GM10266 (cell line): ENCODE measurements at regions not wholly inside any gene's neighbourhood (a gene's known extent, or its start where the extent isn't known, plus 50 kb on each side); places are given as distances from the start of the nearest gene placed in this dataset.

Experiments used
- DNase-seq: peaks from one replicate; pipeline ENCODE4 v3.0.0; 2012; ENCODE audit errors: extremely low spot score
- CTCF ChIP-seq: IDR thresholded peaks from 2 replicates; pipeline ENCODE4 v1.5.1; 2012; ENCODE audit warnings: mild to moderate bottlenecking, low read depth; ENCODE audit not compliant: control insufficient read depth, insufficient read depth; ENCODE audit errors: missing control alignments

GRCh38 chr3:79878708-79879107 is 110.9 kb upstream of the ROBO1 start:
- no peak for DNase-seq
- TF ChIP-seq CTCF = no peak

- no peak for TF ChIP-seq CTCF
- DNase-seq = no peak
Observed at GRCh38 chr3:79874646-79875045, 106.8 kb upstream of the ROBO1 start.

- no peak for TF ChIP-seq CTCF
- DNase-seq = no peak
Observed at GRCh38 chr3:79872483-79872882, 104.7 kb upstream of the ROBO1 start.

- no peak for DNase-seq
- no peak for TF ChIP-seq CTCF
Observed at GRCh38 chr3:79871656-79872055, 103.9 kb upstream of the ROBO1 start.

- no peak for TF ChIP-seq CTCF
- no peak for DNase-seq
Observed at GRCh38 chr3:79870313-79870620, 102.5 kb upstream of the ROBO1 start.

- DNase-seq = no peak
- TF ChIP-seq CTCF = no peak
Observed at GRCh38 chr3:79869461-79870312, 101.9 kb upstream of the ROBO1 start.

- no peak for TF ChIP-seq CTCF
Observed at GRCh38 chr3:79866162-79866561, 98.4 kb upstream of the ROBO1 start.

More at GRCh38 chr3:79866162-79866561, 98.4 kb upstream of the ROBO1 start:
- no peak for DNase-seq
